DMS53 treated with DMSO at 0.1 percent for 48 hours (cell line): ENCODE measurements at regions not wholly inside any gene's neighbourhood (a gene's known extent, or its start where the extent isn't known, plus 50 kb on each side); places are given as distances from the start of the nearest gene placed in this dataset.
"Not testable (repeated sequence)": the region's sequence is repeated elsewhere in the genome, so short reads cannot be mapped to it uniquely, and the experiment has no call there.

Experiments
- DNase-seq: peaks from one replicate; lab custom pipeline; 2025; ENCODE audit not compliant: unreplicated experiment; lab: John Stamatoyannopoulos, UW

- DNase-seq = no peak
Observed at GRCh38 chr7:113030489-113030888, 56.1 kb downstream of the GPR85 start.

DNA sequence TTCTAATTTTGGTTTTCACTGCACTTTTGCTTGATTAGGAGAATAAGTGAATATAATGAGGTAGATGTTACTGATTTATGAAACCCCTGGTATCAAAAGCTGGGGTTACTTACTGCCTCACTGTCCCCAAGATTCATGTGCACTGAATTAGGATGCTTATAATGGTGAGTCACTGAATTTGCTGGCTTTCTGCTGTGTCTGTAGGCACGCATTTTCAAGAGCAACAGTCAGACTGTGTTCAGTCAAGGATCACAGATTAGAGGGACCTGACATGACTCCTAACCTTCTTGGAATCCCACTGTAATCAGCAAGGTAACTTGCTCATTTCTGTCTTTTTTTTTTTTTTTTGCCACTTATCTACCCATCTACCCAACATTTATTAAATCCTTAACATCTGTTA, 59.7 kb downstream of the GPR85 start:
- no peak for DNase-seq

GRCh38 chr7:113017144-113017857, 69.3 kb downstream of the GPR85 start:
- DNase-seq = not testable (repeated sequence)

- DNase-seq = peak; percentile 65
Observed at GRCh38 chr7:113015034-113015645, 71.5 kb downstream of the GPR85 start.

DNA sequence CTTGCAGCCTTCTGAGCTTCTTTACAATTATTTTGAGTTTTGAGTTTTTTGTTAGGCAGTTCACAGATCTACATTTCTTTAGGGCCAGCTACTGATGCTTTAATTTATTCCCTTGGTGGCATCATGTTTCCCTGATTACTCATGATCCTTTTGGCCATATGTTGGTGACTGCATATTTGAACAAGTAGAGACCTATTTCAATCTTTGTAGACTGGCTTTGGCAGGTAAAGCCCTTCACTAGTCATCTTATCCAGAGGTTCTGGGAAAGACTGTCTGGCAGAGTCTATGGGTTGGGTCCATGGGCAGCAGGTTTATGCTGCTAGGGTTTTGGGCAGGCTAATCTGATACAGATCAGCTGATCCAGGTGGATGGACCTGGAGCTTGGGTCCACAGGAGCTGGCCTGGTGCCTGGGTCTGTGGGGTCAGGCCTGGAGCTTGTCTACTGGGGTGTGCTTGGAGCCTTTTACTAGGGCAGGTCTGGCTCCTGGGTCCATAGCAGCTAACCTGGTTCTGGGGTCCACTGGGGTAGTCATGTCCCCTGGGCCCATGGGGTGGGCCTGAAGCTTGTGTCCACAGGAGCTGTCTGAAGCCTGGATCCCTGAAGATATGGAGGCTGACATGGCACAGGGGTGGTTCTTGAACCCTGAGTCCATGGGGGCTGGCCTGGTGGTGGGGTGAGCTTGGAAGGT, 72.7 kb downstream of the GPR85 start:
- DNase-seq = no peak

- DNase-seq = not testable (repeated sequence)
Observed at GRCh38 chr7:113012862-113013261, 73.8 kb downstream of the GPR85 start.

DNA sequence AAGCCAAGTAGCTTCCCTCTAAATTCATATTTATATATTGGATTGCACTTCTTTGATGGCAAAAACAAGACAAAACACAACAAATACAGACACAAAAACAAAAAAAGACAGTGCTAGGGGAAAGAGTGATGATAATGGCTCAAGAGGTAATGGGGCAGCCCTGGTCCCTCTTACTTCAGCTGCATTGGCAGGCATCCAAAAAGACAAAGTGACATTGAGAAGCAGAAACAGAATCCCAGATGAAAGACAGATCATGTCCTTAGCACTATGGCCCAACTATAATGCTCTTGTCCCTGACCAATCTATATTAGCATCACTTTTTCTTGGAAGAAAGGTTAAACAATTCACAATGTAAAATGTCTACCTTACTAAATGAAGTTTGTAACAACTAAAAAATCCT, 76.2 kb downstream of the GPR85 start:
- DNase-seq = no peak

DNA sequence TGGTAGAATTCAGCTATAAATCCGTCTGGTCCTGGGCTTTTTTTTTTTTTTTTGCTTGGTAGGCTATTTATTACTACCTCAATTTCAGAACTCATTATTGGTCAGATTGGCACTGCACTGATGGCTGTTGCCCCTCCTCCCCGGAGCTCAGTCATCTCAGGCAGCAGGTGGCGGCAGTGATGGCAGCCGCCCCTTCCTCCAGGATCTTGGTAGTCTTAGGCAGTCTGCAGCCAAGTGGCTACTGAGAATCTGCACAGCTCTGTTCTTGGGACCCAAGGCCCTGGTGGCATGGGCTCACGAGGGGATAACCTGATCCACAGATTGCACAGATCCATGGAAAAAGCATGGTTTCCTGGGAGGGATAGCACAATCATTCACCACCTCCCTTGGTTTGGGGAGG, 77.9 kb downstream of the GPR85 start:
- DNase-seq = no peak

GRCh38 chr7:113004726-113005454, 81.7 kb downstream of the GPR85 start:
- DNase-seq = no peak

- DNase-seq = no peak
Observed at GRCh38 chr7:113000316-113001020, 86.2 kb downstream of the GPR85 start.

GRCh38 chr7:112997831-112998230, 88.8 kb downstream of the GPR85 start:
- no peak for DNase-seq

- DNase-seq = no peak
Observed at GRCh38 chr7:112996331-112996871, 90.2 kb downstream of the GPR85 start.

DNA sequence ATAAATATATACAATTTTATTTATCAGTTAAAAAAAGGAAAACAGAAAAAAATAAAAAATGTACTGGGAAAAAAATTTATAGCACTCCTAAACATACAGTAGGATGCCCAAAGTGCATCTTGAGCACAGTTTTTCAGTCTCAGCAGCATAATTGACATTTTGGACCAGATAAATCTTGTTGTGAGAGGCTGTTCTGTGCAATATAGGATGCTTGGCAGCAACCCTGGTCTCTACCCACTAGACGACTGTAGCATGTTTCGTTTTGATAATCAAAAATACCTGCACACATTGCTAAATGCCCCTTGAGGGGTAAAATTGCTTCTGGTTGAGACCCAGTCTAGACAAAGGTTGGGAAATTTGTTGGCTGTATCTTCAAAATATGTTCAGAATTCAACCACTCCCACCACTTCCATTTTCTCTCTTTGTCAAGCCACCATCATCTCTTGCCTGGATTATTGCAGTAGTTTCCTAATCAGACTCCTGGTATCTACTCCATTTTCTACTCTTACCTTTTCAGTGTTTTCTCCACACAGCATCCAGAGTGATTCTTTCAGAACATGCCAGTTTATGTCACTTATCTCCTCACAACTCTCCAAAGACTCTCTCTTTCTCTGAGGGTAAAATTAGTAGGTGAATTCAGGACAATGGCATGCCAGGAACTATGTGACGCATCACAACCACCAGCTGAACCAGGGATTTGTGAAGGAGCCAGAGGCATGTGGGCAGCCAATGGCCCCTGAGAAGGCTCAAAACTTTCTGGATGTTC, 91.4 kb downstream of the GPR85 start:
- no peak for DNase-seq

DNA sequence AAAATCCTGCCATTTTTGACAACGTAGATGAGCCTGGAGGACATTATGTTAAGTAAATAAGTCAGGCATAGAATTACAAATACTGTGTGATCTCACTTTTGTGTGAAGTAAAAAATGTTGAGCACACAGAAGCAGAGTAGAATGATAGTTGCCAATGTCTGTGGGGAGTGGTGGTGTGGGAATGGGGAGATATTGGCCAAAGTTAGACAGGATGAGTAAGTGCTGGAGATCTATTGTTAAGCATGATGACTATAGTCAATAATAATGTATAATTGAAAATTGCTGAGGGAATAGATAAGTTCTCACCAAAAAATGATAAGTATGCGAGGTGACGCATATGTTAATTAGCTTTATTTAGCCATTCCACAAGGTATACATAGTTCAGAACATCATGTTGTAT, 92.0 kb downstream of the GPR85 start:
- DNase-seq = no peak

DNA sequence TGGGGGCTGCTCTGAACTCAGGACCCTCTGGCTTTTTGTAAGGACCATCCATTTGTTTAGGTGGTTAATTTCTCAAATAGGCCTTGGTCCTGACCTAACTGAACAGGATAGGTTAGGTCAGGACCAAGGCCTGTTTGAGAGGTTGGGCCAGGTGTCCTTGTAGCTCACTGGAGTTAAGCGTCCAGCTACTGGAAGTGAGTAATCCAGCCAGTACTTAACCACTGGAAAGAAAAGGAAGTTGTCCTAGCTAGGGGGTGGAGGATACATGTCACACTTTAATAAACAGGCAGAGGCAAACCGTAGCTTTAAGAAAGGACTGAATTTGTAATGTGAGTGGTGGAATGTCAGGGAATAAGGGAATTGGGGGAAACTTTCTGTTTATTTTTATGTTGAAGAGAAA, 96.0 kb downstream of the GPR85 start:
- DNase-seq = no peak

DNA sequence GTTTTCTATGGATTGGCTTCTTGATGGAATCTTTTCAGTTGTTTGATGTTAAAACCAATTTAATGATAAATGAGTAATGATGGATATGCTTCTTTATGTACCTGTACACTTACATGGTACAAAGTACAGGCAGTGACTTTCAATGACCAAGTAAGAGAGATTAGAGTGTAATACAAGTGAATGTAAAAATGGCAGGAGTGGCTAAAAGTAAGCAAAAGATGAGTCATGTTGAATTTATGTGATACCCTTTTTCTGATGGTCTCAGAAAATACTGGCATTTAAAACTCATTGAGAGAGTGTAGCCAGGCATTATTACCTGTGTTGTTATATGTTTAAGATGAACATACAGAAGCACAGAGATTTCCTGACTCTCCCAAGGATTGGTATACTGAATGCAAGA, 97.1 kb downstream of the GPR85 start:
- DNase-seq = peak; percentile 11

DNA sequence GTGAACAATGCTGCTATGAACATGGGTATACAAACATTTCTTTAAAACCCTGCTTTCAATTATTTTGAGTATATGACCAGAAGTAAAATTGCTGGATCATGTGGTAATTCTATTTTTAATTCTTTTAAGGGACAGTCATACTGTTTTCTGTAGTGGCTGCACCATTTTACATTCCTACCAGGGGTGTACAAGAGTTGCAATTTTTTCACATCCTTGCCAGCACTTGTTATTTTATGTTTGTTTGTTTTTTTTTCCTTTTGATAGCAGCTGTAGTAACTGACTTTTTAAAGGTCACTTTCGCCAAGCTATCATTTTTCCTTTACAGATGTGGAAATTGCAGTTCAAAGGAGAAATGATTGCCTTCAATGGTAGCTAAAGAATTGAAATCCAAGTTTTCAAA, 99.5 kb downstream of the GPR85 start:
- no peak for DNase-seq

DNA sequence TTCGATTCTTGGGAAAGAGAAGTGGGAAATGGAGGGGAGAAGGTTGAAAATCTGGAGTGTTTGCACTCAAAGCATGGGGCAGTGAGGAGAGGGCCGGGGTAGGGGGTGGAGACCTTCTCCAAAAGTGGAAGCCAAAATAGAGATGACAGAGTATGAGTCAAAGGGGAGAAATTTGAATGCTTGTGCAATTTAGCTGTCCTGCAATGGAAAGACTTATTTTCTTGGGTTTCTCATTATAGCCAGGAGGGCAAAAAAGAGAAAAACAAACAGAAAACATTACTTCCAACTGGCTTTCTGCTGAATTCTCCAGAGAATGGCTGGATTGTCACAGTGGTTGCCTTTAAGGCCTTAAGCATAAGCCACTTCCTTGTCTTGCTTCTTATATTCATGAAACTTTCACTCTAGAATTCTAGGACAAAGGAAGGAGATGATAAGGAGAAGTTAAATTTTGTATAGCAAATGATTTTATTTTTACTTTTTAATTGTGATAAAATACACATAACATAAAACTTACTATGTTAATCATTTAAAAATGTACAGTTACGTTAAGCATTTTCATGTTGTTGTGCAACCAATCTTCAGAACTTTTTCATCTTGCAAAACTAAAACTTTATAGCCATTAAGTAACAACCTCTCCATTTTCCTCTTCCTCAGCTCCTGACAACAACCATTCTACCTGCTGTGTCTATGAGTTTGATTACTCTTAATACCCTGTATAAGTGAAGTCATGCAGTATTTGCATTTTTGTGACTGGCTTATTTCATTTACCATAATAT, 100.2 kb downstream of the GPR85 start:
- DNase-seq = no peak

- DNase-seq = no peak
Observed at GRCh38 chr7:112985377-112985987, 101.1 kb downstream of the GPR85 start.
